Panc1 (cell line): ENCODE measurements at regions not wholly inside any gene's neighbourhood (a gene's known extent, or its start where the extent isn't known, plus 50 kb on each side); places are given as distances from the start of the nearest gene placed in this dataset.

Experiments
- ATAC-seq: fragments of 200-7000 bp; cut with Tn5 transposase; 2 replicates; pipeline ENCODE4 v1.9.1; 2020; ENCODE audit warnings: mild to moderate bottlenecking, moderate library complexity
- BruUV-seq: library from RNA; stranded (reverse); fragments of 400-500 nt; replicated peaks from 2 replicates; lab custom pipeline; 2021; lab: Mats Ljungman, UMichigan
- CTCF ChIA-PET: fragments of 300-600 bp; sonication (Branson Sonifier 250); formaldehyde crosslinking; loops from one replicate; lab custom pipeline; 2022; ENCODE audit warnings: antibody characterized with exemption; lab: Charles Lee
- POLR2A ChIA-PET: fragments of 300-600 bp; sonication (Branson Sonifier 250); formaldehyde crosslinking; loops from one replicate; lab custom pipeline; 2022; ENCODE audit warnings: antibody characterized with exemption; lab: Charles Lee
- DNase-seq: peaks from one replicate; pipeline ENCODE4 v3.0.0-alpha.2; 2010; ENCODE audit warnings: low read depth, low spot score
- H3K27ac ChIP-seq: 2 replicates; pipeline ENCODE4 v1.5.1; 2011; ENCODE audit warnings: mild to moderate bottlenecking, low read length, inconsistent platforms
- H3K27me3 ChIP-seq: fragments of 200-500 bp; sonication (Bioruptor generic); 2 replicates; pipeline ENCODE4 v1.6.0; 2014; ENCODE audit warnings: low read length, inconsistent platforms; ENCODE audit not compliant: control insufficient read depth, insufficient read depth
- H3K36me3 ChIP-seq: fragments of 200-500 bp; sonication (Bioruptor generic); 2 replicates; pipeline ENCODE4 v1.5.1; 2014; ENCODE audit warnings: inconsistent platforms, mild to moderate bottlenecking, low read length, moderate library complexity; ENCODE audit not compliant: control insufficient read depth, insufficient read depth
- H3K4me1 ChIP-seq: 2 replicates; pipeline ENCODE4 v1.5.1; 2011; ENCODE audit warnings: inconsistent platforms, mild to moderate bottlenecking, low read length, moderate library complexity; ENCODE audit not compliant: control insufficient read depth, insufficient read depth
- H3K4me3 ChIP-seq, 2 experiments: 2 replicates each; pipeline ENCODE4 v1.5.1; 2011 to 2012; ENCODE audit warnings: low read depth in 2 of 2, low read length in 2 of 2, mild to moderate bottlenecking in 2 of 2, inconsistent platforms in 1 of 2, moderate library complexity in 1 of 2
- H3K9me3 ChIP-seq: fragments of 200-500 bp; sonication (Bioruptor generic); 2 replicates; pipeline ENCODE4 v1.5.1; 2014; ENCODE audit warnings: low read depth, mild to moderate bottlenecking, inconsistent platforms, low read length, moderate library complexity; ENCODE audit not compliant: control insufficient read depth, insufficient read depth
- POLR2AphosphoS5 ChIP-seq: IDR thresholded peaks from 2 replicates; pipeline ENCODE4 v1.6.1; 2012; ENCODE audit warnings: mild to moderate bottlenecking, low read depth, low read length, moderate library complexity
- SIN3A ChIP-seq: IDR thresholded peaks from 2 replicates; pipeline ENCODE4 v1.6.1; 2012; ENCODE audit warnings: low read depth, mild to moderate bottlenecking, low read length, moderate library complexity, borderline replicate concordance; ENCODE audit not compliant: insufficient read depth
- TCF7L2 ChIP-seq: IDR thresholded peaks from 2 replicates; pipeline ENCODE4 v1.6.1; 2011; ENCODE audit warnings: mild to moderate bottlenecking, low read depth, low read length, inconsistent platforms
- in situ Hi-C: cut with HindIII; loops from 2 replicates; pipeline ENCODE4 v1.10.0; 2016; ENCODE audit warnings: low sequenced_read_pairs, low pct_unique_long_range_greater_than_20kb
- intact Hi-C: fragments of 100-400 bp; cut with micrococcal nuclease; formaldehyde crosslinking; loops from one replicate; pipeline ENCODE4 v1.10.0; 2022; ENCODE audit not compliant: unreplicated experiment
- TF ChIP-seq, protein P1 (sequence below), 2 experiments: IDR thresholded peaks; 2 replicates each; pipeline ENCODE4 v1.6.1; 2011 to 2012; ENCODE audit warnings: low read depth in 2 of 2, control low read depth in 1 of 2, low read length in 1 of 2, mild to moderate bottlenecking in 1 of 2, moderate library complexity in 1 of 2; ENCODE audit not compliant: insufficient read depth in 1 of 2
- TF ChIP-seq, protein P2 (sequence below): fragments of 450-650 bp; IDR thresholded peaks from 2 replicates; pipeline ENCODE4 v1.5.1; 2017; ENCODE audit warnings: mild to moderate bottlenecking

DNA sequence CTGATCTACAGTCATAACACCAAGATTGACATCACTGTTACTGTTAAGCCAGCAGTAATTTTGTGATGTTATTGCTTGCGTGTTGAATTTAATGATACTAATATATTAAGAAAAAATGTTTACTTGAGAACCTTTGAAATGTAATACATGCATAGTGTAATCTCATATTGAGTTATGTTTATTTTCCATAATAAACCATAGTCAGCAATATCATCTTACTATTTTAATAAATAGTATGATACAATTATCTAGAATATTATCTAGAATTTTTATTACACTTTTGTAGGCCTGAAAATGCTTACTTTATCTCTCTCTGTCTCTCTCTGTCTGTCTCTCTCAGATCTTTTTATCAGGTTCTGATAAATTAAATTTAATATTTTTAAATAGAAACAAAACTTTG lies 843.1 kb downstream of the KCNT2 start:
- H3K4me1 ChIP-seq, result peaks cover 6% of the 10 kb centered on the region; the same call in 1 of the 2 replicates
- H3K27me3 ChIP-seq, result no peaks in the 10 kb centered on the region
- DNase-seq (no peak), ATAC-seq (no peak)
- no peaks in the 10 kb centered on the region for H3K9me3 ChIP-seq
- H3K27ac ChIP-seq, result no peak overlapping the region
- no peaks in the 10 kb centered on the region for H3K36me3 ChIP-seq
- intact Hi-C loops, result no loop called here
- TF ChIP-seq SIN3A (no peak), TCF7L2 (no peak), POLR2AphosphoS5 (no peak)
- TF ChIP-seq, protein P1, sequence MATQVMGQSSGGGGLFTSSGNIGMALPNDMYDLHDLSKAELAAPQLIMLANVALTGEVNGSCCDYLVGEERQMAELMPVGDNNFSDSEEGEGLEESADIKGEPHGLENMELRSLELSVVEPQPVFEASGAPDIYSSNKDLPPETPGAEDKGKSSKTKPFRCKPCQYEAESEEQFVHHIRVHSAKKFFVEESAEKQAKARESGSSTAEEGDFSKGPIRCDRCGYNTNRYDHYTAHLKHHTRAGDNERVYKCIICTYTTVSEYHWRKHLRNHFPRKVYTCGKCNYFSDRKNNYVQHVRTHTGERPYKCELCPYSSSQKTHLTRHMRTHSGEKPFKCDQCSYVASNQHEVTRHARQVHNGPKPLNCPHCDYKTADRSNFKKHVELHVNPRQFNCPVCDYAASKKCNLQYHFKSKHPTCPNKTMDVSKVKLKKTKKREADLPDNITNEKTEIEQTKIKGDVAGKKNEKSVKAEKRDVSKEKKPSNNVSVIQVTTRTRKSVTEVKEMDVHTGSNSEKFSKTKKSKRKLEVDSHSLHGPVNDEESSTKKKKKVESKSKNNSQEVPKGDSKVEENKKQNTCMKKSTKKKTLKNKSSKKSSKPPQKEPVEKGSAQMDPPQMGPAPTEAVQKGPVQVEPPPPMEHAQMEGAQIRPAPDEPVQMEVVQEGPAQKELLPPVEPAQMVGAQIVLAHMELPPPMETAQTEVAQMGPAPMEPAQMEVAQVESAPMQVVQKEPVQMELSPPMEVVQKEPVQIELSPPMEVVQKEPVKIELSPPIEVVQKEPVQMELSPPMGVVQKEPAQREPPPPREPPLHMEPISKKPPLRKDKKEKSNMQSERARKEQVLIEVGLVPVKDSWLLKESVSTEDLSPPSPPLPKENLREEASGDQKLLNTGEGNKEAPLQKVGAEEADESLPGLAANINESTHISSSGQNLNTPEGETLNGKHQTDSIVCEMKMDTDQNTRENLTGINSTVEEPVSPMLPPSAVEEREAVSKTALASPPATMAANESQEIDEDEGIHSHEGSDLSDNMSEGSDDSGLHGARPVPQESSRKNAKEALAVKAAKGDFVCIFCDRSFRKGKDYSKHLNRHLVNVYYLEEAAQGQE (IDR thresholded peaks at IDR 0.05; ENCODE audit: insufficient read depth in 1 of 2, low read depth in 2 of 2, low read length in 1 of 2), result no peak
- TF ChIP-seq, protein P2, sequence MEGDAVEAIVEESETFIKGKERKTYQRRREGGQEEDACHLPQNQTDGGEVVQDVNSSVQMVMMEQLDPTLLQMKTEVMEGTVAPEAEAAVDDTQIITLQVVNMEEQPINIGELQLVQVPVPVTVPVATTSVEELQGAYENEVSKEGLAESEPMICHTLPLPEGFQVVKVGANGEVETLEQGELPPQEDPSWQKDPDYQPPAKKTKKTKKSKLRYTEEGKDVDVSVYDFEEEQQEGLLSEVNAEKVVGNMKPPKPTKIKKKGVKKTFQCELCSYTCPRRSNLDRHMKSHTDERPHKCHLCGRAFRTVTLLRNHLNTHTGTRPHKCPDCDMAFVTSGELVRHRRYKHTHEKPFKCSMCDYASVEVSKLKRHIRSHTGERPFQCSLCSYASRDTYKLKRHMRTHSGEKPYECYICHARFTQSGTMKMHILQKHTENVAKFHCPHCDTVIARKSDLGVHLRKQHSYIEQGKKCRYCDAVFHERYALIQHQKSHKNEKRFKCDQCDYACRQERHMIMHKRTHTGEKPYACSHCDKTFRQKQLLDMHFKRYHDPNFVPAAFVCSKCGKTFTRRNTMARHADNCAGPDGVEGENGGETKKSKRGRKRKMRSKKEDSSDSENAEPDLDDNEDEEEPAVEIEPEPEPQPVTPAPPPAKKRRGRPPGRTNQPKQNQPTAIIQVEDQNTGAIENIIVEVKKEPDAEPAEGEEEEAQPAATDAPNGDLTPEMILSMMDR, result no peak
- CTCF ChIA-PET, result no interaction called here
- BruUV-seq, result no TSS peak
- no peak overlapping the region for H3K4me3 ChIP-seq
- POLR2A ChIA-PET, result no interaction called here
- in situ Hi-C loops, result no loop called here

DNA sequence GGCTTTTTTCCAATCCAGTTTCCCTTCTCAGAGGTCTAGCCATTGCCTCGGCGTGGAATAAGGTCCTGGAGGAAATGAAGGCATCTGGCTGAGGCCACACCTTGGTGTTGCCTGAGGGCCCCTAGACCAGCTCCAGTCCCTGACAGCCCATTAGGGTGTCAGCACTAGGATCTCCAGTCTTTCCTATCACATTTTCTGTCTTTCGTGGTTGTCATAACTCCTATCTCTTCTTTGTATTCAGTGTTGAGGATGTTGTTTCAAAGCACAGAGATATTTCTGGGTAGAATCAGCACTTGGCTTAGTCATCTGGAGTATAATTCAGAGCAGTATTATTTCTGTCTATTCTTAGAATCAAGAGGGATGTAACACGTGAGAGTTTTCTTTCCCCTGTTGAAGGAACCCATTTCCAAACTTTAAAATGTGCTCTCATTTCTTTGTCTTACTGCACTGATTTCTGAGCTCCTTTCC lies 844.3 kb downstream of the KCNT2 start:
- BruUV-seq, result no TSS peak
- H3K4me3 ChIP-seq, result peak overlapping the region; percentile 45 to 54
- DNase-seq, result no peak
- TF ChIP-seq TCF7L2, result no peak
- TF ChIP-seq, protein P2, result no peak
- TF ChIP-seq POLR2AphosphoS5, result no peak
- no peak for TF ChIP-seq SIN3A
- TF ChIP-seq, protein P1 (IDR thresholded peaks at IDR 0.05; ENCODE audit: insufficient read depth in 1 of 2, low read depth in 2 of 2, low read length in 1 of 2), result no peak
- in situ Hi-C loops, result no loop called here
- peaks cover 6% of the 10 kb centered on the region; the same call in 1 of the 2 replicates for H3K4me1 ChIP-seq
- ATAC-seq, result peak; percentile 78
- H3K27me3 ChIP-seq, result no peaks in the 10 kb centered on the region
- no peaks in the 10 kb centered on the region for H3K36me3 ChIP-seq
- CTCF ChIA-PET, result no interaction called here
- intact Hi-C loops, result no loop called here
- H3K27ac ChIP-seq, result no peak overlapping the region
- POLR2A ChIA-PET, result no interaction called here
- H3K9me3 ChIP-seq, result no peaks in the 10 kb centered on the region
